DND-41 (cell line): ENCODE measurements at regions not wholly inside any gene's neighbourhood (a gene's known extent, or its start where the extent isn't known, plus 50 kb on each side); places are given as distances from the start of the nearest gene placed in this dataset.
"Not testable (repeated sequence)": the region's sequence is repeated elsewhere in the genome, so short reads cannot be mapped to it uniquely, and the experiment has no call there.

Experiments
- EZH2 ChIP-seq: IDR thresholded peaks from 3 replicates; pipeline ENCODE4 v1.6.1; 2012; ENCODE audit warnings: borderline replicate concordance, low read depth, mild to moderate bottlenecking, moderate library complexity, low read length, inconsistent platforms; ENCODE audit not compliant: severe bottlenecking
- TF ChIP-seq, protein P1 (sequence below): IDR thresholded peaks from 2 replicates; pipeline ENCODE4 v1.5.1; 2012; ENCODE audit warnings: borderline replicate concordance, low read length, moderate library complexity, mild to moderate bottlenecking; ENCODE audit not compliant: poor library complexity, severe bottlenecking; ENCODE audit errors: extremely low read depth

DNA sequence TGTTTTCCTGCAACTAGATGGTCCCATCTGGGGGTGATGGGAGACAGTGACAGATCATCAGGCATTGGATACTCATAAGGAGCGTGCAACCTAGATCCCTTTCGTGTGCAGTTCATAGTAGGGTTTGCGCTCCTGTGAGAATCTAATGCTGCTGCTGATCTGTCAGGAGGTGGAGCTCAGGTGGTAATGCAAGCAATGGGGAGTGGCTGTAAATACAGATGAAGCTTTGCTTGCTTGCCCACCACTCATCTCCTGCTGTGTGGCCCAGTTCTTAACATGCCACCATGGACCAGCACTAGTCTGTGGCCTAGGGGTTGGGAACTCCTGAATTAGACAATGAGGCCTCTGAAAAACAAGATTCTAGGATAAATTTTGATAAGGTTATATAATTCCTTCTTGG lies 430.6 kb downstream of the KCNJ2 start:
- TF ChIP-seq, protein P1, sequence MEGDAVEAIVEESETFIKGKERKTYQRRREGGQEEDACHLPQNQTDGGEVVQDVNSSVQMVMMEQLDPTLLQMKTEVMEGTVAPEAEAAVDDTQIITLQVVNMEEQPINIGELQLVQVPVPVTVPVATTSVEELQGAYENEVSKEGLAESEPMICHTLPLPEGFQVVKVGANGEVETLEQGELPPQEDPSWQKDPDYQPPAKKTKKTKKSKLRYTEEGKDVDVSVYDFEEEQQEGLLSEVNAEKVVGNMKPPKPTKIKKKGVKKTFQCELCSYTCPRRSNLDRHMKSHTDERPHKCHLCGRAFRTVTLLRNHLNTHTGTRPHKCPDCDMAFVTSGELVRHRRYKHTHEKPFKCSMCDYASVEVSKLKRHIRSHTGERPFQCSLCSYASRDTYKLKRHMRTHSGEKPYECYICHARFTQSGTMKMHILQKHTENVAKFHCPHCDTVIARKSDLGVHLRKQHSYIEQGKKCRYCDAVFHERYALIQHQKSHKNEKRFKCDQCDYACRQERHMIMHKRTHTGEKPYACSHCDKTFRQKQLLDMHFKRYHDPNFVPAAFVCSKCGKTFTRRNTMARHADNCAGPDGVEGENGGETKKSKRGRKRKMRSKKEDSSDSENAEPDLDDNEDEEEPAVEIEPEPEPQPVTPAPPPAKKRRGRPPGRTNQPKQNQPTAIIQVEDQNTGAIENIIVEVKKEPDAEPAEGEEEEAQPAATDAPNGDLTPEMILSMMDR, result not testable (repeated sequence)
- not testable (repeated sequence) for TF ChIP-seq EZH2
